Neural progenitor cell (in vitro differentiated cells): ENCODE measurements at regions not wholly inside any gene's neighbourhood (a gene's known extent, or its start where the extent isn't known, plus 50 kb on each side); places are given as distances from the start of the nearest gene placed in this dataset.

ENCODE experiments used
- DNase-seq: peaks from one replicate; pipeline ENCODE4 v3.0.0-alpha.2; 2016; ENCODE audit warnings: low spot score
- H2AFZ ChIP-seq: fragments of 200-600 bp; sonication (generic); replicated peaks from 2 replicates; pipeline ENCODE4 v1.6.1; 2016; ENCODE audit warnings: antibody characterized with exemption
- H3F3A ChIP-seq: fragments of 200-600 bp; sonication (generic); 2 replicates; pipeline ENCODE4 v1.6.1; 2016; ENCODE audit warnings: antibody characterized with exemption, low read depth
- H3K27ac ChIP-seq: fragments of 200-600 bp; sonication (generic); 2 replicates; pipeline ENCODE4 v1.5.1; 2016; ENCODE audit warnings: mild to moderate bottlenecking
- H3K27me3 ChIP-seq: fragments of 200-600 bp; sonication (generic); 2 replicates; pipeline ENCODE4 v1.6.1; 2016; ENCODE audit warnings: mild to moderate bottlenecking, moderate library complexity
- H3K36me3 ChIP-seq: fragments of 200-600 bp; sonication (generic); 2 replicates; pipeline ENCODE4 v1.5.1; 2016
- H3K4me1 ChIP-seq: fragments of 200-600 bp; sonication (generic); 2 replicates; pipeline ENCODE4 v1.6.1; 2016; ENCODE audit warnings: mixed run types
- H3K4me2 ChIP-seq: fragments of 200-600 bp; sonication (generic); 2 replicates; pipeline ENCODE4 v1.6.1; 2016
- H3K4me3 ChIP-seq: fragments of 200-600 bp; sonication (generic); 2 replicates; pipeline ENCODE4 v1.5.1; 2016
- H3K79me2 ChIP-seq: fragments of 200-600 bp; sonication (generic); 2 replicates; pipeline ENCODE4 v1.6.1; 2016; ENCODE audit warnings: low read depth
- H3K9ac ChIP-seq: fragments of 200-600 bp; sonication (generic); 2 replicates; pipeline ENCODE4 v1.6.1; 2016
- H3K9me3 ChIP-seq: fragments of 200-600 bp; sonication (generic); 2 replicates; pipeline ENCODE4 v1.5.1; 2016; ENCODE audit warnings: low read depth
- H4K20me1 ChIP-seq: fragments of 200-600 bp; sonication (generic); 2 replicates; pipeline ENCODE4 v1.6.1; 2016; ENCODE audit warnings: low read depth
- H3K27ac Mint-ChIP-seq: 3 replicates; pipeline ENCODE4 v1.8.0; 2021; ENCODE audit warnings: mixed read lengths
- H3K27me3 Mint-ChIP-seq: 2 replicates; pipeline ENCODE4 v1.8.0; 2022; ENCODE audit warnings: low read depth, mild to moderate bottlenecking, inconsistent platforms, moderate library complexity, mixed read lengths; ENCODE audit not compliant: insufficient read depth
- H3K36me3 Mint-ChIP-seq: 3 replicates; pipeline ENCODE4 v1.8.0; 2021; ENCODE audit warnings: mixed read lengths
- H3K4me1 Mint-ChIP-seq: 3 replicates; pipeline ENCODE4 v1.8.0; 2021; ENCODE audit warnings: mixed read lengths
- H3K4me3 Mint-ChIP-seq: 3 replicates; pipeline ENCODE4 v1.8.0; 2021; ENCODE audit warnings: mild to moderate bottlenecking, moderate library complexity, mixed read lengths
- H3K9me3 Mint-ChIP-seq: 3 replicates; pipeline ENCODE4 v1.8.0; 2020; ENCODE audit warnings: mixed read lengths
- CTCF ChIP-seq: fragments of 200-600 bp; sonication (generic); IDR thresholded peaks from 2 replicates; pipeline ENCODE4 v1.5.1; 2017; ENCODE audit warnings: antibody characterized with exemption, mild to moderate bottlenecking
- EZH2 ChIP-seq: fragments of 200-600 bp; sonication (generic); IDR thresholded peaks from 2 replicates; pipeline ENCODE4 v1.6.1; 2017; ENCODE audit warnings: antibody characterized with exemption, mild to moderate bottlenecking, moderate library complexity
- EZH2phosphoT487 ChIP-seq: fragments of 200-600 bp; sonication (generic); IDR thresholded peaks from 2 replicates; pipeline ENCODE4 v1.6.1; 2017; ENCODE audit warnings: antibody characterized with exemption

- H3K36me3 Mint-ChIP-seq: peaks cover 15% of the 10 kb centered on the region
- no peak overlapping the region for H3K4me3 Mint-ChIP-seq
- Histone ChIP-seq H3K4me2 (no peak overlapping the region), H3K4me1 (peaks cover 5% of the 10 kb centered on the region), H2AFZ (no peak overlapping the region), H3K27me3 (no peaks in the 10 kb centered on the region), H3K27ac (no peak overlapping the region), H3F3A (peaks cover 3% of the 10 kb centered on the region), H3K36me3 (peaks cover 3% of the 10 kb centered on the region), H3K9me3 (no peaks in the 10 kb centered on the region), H3K9ac (no peak overlapping the region), H4K20me1 (no peaks in the 10 kb centered on the region), H3K79me2 (peaks cover 64% of the 10 kb centered on the region), H3K4me3 (no peak overlapping the region)
- no peak for DNase-seq
- H3K9me3 Mint-ChIP-seq: peaks cover 8% of the 10 kb centered on the region
- H3K4me1 Mint-ChIP-seq: peaks cover 7% of the 10 kb centered on the region
- peaks cover 12% of the 10 kb centered on the region for H3K27me3 Mint-ChIP-seq
- TF ChIP-seq CTCF (no peak), EZH2 (no peak), EZH2phosphoT487 (no peak)
- H3K27ac Mint-ChIP-seq: no peak overlapping the region
These were observed 254.5 kb downstream of the SKIDA1 start for GRCh38 chr10:21270976-21271375.

GRCh38 chr10:21269289-21269688, 256.2 kb downstream of the SKIDA1 start:
- H4K20me1 ChIP-seq: no peaks in the 10 kb centered on the region
- H3F3A ChIP-seq: peaks cover 3% of the 10 kb centered on the region
- no peak overlapping the region for H3K9ac ChIP-seq
- H3K4me1 Mint-ChIP-seq: peaks cover 10% of the 10 kb centered on the region
- peaks cover 5% of the 10 kb centered on the region for H3K4me1 ChIP-seq
- H3K9me3 Mint-ChIP-seq: peaks cover 9% of the 10 kb centered on the region
- H3K4me2 ChIP-seq: no peak overlapping the region
- H3K4me3 ChIP-seq: no peak overlapping the region
- H2AFZ ChIP-seq: no peak overlapping the region
- peaks cover 9% of the 10 kb centered on the region for H3K27me3 Mint-ChIP-seq
- peak overlapping the region; percentile 81 for H3K27ac Mint-ChIP-seq
- H3K27ac ChIP-seq: no peak overlapping the region
- H3K27me3 ChIP-seq: no peaks in the 10 kb centered on the region
- no peaks in the 10 kb centered on the region for H3K9me3 ChIP-seq
- H3K36me3 ChIP-seq: peaks cover 3% of the 10 kb centered on the region
- H3K4me3 Mint-ChIP-seq: no peak overlapping the region
- no peak for DNase-seq
- peaks cover 15% of the 10 kb centered on the region for H3K36me3 Mint-ChIP-seq
- TF ChIP-seq CTCF (no peak), EZH2phosphoT487 (no peak), EZH2 (no peak)
- H3K79me2 ChIP-seq: peaks cover 71% of the 10 kb centered on the region

GRCh38 chr10:21265622-21266021, 259.9 kb downstream of the SKIDA1 start:
- no peak overlapping the region for H3K4me3 Mint-ChIP-seq
- H3K27me3 Mint-ChIP-seq: peaks cover 7% of the 10 kb centered on the region
- H3K27ac Mint-ChIP-seq: peak overlapping the region; percentile 12
- Histone ChIP-seq H3K36me3 (peaks cover 1% of the 10 kb centered on the region), H3K9me3 (no peaks in the 10 kb centered on the region), H3K27ac (no peak overlapping the region), H3K79me2 (peaks cover 58% of the 10 kb centered on the region), H3K27me3 (no peaks in the 10 kb centered on the region), H3K9ac (no peak overlapping the region), H2AFZ (no peak overlapping the region), H3K4me2 (no peak overlapping the region), H3F3A (peaks cover 18% of the 10 kb centered on the region), H3K4me1 (peaks cover 33% of the 10 kb centered on the region), H3K4me3 (no peak overlapping the region), H4K20me1 (no peaks in the 10 kb centered on the region)
- no peak for DNase-seq
- peaks cover 43% of the 10 kb centered on the region for H3K4me1 Mint-ChIP-seq
- TF ChIP-seq EZH2phosphoT487: no peak
- TF ChIP-seq EZH2: no peak
- TF ChIP-seq CTCF: no peak
- peaks cover 6% of the 10 kb centered on the region for H3K36me3 Mint-ChIP-seq
- peaks cover 3% of the 10 kb centered on the region for H3K9me3 Mint-ChIP-seq

- no peaks in the 10 kb centered on the region for H3K9me3 ChIP-seq
- Mint-ChIP-seq H3K27ac (no peak overlapping the region), H3K27me3 (peaks cover 5% of the 10 kb centered on the region)
These were observed 261.2 kb downstream of the SKIDA1 start for GRCh38 chr10:21264271-21264670.

More at GRCh38 chr10:21264271-21264670, 261.2 kb downstream of the SKIDA1 start:
- TF ChIP-seq EZH2phosphoT487: no peak
- no peak for TF ChIP-seq CTCF
- no peak for TF ChIP-seq EZH2
- H3K9me3 Mint-ChIP-seq: peaks cover 3% of the 10 kb centered on the region
- Histone ChIP-seq H3K4me3 (no peak overlapping the region), H4K20me1 (no peaks in the 10 kb centered on the region), H3K79me2 (peaks cover 56% of the 10 kb centered on the region), H3K36me3 (no peaks in the 10 kb centered on the region), H3K4me2 (no peak overlapping the region), H3K9ac (no peak overlapping the region), H2AFZ (no peak overlapping the region), H3K4me1 (peaks cover 37% of the 10 kb centered on the region), H3K27ac (no peak overlapping the region), H3F3A (peaks cover 20% of the 10 kb centered on the region), H3K27me3 (no peaks in the 10 kb centered on the region)
- peaks cover 8% of the 10 kb centered on the region for H3K36me3 Mint-ChIP-seq
- no peak overlapping the region for H3K4me3 Mint-ChIP-seq
- peaks cover 46% of the 10 kb centered on the region for H3K4me1 Mint-ChIP-seq
- DNase-seq: no peak
